KOPT-K1 (cell line): ENCODE measurements at regions not wholly inside any gene's neighbourhood (a gene's known extent, or its start where the extent isn't known, plus 50 kb on each side); places are given as distances from the start of the nearest gene placed in this dataset.

Experiments
- H3K27ac ChIP-seq: fragments of 200-600 bp; sonication (generic); 2 replicates; pipeline ENCODE4 v1.5.1; 2016; ENCODE audit warnings: antibody characterized with exemption, mild to moderate bottlenecking, low read depth, low read length; ENCODE audit not compliant: poor library complexity, severe bottlenecking
- H3K36me3 ChIP-seq: fragments of 200-600 bp; sonication (generic); 2 replicates; pipeline ENCODE4 v1.5.1; 2017; ENCODE audit warnings: antibody characterized with exemption, mild to moderate bottlenecking, low read length, moderate library complexity; ENCODE audit not compliant: insufficient read depth
- H3K9me3 ChIP-seq: fragments of 200-600 bp; sonication (generic); 2 replicates; pipeline ENCODE4 v1.5.1; 2017; ENCODE audit warnings: antibody characterized with exemption, low read length, mild to moderate bottlenecking; ENCODE audit not compliant: insufficient read depth, poor library complexity, severe bottlenecking

GRCh38 chr18:39969803-39970494 is 1985.1 kb upstream of the PIK3C3 start:
- no peaks in the 10 kb centered on the region for H3K9me3 ChIP-seq
- no peak overlapping the region for H3K27ac ChIP-seq
- H3K36me3 ChIP-seq: no peaks in the 10 kb centered on the region

DNA sequence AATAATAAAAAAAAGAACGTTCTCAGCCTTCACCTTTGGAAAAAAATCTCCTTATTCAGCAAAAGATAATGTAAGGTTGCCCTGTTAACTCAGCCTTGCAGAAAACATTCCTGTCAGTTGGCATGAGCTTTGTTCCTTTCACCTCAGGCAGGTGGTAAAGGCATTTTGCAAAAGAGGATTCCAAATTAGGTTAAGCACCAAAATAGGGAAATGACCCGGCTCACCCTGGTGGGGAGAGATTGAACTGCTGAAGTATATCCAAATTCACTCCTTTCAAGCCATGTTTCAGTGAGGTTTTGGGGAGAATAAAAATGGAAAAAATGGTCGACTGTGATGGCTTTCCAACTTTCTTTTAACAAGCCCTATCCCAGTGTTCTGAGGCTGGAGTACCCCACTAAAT is 1988.8 kb upstream of the PIK3C3 start:
- H3K9me3 ChIP-seq: no peaks in the 10 kb centered on the region
- H3K27ac ChIP-seq: no peak overlapping the region
- H3K36me3 ChIP-seq: no peaks in the 10 kb centered on the region

DNA sequence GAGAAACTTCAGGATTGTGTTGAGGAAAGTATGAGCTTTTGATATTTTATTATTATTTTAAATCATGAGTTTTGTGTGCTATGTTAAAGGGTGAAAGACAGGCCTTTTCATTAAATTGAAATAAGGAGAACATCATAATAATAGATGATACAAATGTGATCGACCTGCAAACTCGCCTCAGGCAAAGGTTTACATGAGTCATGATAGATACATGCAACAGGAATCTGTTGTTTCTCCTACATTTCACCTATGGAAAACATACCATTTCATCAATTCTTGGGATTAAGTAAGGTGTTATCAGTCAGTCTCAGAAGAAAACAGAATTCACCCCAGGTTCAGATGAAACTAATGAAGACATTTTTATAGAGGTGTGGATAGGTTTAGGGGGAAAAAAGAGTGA is 1992.5 kb upstream of the PIK3C3 start:
- H3K27ac ChIP-seq: no peak overlapping the region
- H3K36me3 ChIP-seq: no peaks in the 10 kb centered on the region
- no peaks in the 10 kb centered on the region for H3K9me3 ChIP-seq

DNA sequence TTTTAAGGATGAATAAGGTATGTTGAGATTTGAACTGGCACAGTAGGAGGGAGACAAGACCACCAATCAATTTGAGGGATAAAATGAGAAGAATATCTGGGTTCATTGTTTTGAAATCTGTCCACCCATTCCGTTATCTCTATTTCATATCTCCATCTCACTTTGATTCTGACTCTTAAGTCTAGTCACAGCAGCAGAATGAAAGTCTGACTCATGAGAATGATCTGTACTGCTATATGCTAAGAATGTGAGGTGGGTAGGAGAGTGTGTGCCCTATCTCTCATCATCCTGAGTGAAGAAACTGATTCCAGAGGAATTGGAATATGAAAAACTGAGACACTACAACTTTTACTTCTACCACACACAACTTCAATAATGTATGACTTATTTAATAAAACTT is 1994.5 kb upstream of the PIK3C3 start:
- Histone ChIP-seq H3K9me3 (no peaks in the 10 kb centered on the region), H3K27ac (no peak overlapping the region), H3K36me3 (no peaks in the 10 kb centered on the region)

DNA sequence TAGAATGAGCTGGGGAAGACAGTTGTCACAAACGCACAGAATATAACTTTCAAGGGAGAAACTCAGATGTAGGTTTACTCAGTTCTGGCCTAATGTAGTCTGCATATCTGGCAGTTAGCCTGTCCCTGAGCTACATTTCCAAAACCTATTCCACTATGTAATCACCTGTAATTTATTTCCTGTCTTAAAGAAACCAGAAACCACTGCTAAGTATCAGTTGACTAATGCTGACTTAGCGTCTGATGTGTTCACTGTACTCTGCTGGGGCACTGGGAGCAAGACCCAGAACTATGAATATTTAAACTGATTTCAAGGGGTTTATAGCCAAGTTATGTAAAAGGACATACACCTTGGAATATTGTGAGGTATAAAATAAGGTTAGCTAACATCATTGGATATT is 1995.2 kb upstream of the PIK3C3 start:
- Histone ChIP-seq H3K36me3 (no peaks in the 10 kb centered on the region), H3K27ac (no peak overlapping the region), H3K9me3 (no peaks in the 10 kb centered on the region)

DNA sequence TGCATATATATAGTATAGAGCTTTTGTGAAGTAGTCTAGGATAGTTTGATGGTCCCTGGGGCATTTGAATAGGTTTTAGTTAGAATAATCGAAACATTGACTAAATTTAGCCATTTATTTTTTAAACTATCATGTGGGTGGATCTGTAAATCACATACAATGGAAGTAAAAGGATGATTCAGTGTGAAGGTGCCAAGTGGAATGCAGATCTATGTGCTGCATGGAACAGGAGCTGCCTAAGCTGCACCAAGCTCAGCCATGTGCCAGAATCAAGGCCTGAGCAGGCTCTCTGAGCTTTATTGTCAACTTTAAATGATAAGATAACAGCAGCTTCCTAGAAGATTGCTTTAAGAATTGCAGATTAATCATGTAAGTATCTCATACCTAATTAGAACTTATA is 1996.2 kb upstream of the PIK3C3 start:
- H3K36me3 ChIP-seq: no peaks in the 10 kb centered on the region
- H3K27ac ChIP-seq: no peak overlapping the region
- no peaks in the 10 kb centered on the region for H3K9me3 ChIP-seq

- Histone ChIP-seq H3K36me3 (no peaks in the 10 kb centered on the region), H3K27ac (no peak overlapping the region), H3K9me3 (no peaks in the 10 kb centered on the region)
Observed at GRCh38 chr18:39952816-39953215, 2002.2 kb upstream of the PIK3C3 start.

- Histone ChIP-seq H3K9me3 (no peaks in the 10 kb centered on the region), H3K27ac (no peak overlapping the region), H3K36me3 (no peaks in the 10 kb centered on the region)
Observed at GRCh38 chr18:39951142-39951720, 2003.8 kb upstream of the PIK3C3 start.

DNA sequence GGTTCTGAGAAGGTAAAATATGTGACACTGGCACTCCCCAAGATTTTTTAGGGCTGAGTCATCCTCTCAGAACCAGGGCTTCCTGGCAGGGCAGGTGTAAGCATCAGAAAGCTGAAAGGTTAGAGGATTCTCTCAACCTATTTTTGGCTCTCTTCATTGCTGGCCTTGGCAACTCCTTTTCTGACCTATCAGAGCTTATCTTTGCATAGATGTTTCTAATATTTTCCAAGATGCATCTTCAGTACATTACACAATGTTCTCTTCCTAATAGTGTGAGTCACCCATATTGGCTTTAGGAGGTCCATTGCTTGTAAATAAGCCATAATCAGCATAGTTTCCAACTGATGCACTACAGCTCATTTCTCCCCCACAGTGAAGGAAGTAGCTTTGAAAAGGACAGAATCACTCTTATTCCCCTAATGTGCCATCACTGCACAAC is 2008.4 kb upstream of the PIK3C3 start:
- H3K27ac ChIP-seq: no peak overlapping the region

DNA sequence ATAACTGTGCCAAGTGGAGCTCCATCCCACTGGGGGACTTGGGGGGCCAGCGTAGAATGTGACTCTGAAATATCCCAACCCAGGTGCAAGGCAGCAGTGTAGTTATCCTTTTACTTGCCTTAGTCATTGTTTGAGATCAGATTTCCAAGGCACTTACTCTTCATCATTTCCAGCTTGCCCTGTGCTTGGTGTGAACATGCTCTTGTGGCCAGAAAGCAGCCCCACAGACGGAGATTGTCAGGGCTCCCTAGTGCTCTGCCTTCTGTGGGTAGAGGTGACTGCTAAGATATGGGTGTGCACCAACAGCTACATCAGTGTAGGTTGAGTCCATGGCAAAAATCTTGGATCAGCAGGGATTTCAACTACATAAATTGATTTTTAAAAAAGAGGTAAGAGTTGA is 2010.0 kb upstream of the PIK3C3 start:
- no peaks in the 10 kb centered on the region for H3K36me3 ChIP-seq
- H3K9me3 ChIP-seq: no peaks in the 10 kb centered on the region

More for the DNA sequence above, 2008.4 kb upstream of the PIK3C3 start:
- Histone ChIP-seq H3K36me3 (no peaks in the 10 kb centered on the region), H3K9me3 (no peaks in the 10 kb centered on the region)

GRCh38 chr18:39942702-39943101 is 2012.3 kb upstream of the PIK3C3 start:
- no peaks in the 10 kb centered on the region for H3K36me3 ChIP-seq

More for the DNA sequence above, 2010.0 kb upstream of the PIK3C3 start:
- H3K27ac ChIP-seq: no peak overlapping the region

DNA sequence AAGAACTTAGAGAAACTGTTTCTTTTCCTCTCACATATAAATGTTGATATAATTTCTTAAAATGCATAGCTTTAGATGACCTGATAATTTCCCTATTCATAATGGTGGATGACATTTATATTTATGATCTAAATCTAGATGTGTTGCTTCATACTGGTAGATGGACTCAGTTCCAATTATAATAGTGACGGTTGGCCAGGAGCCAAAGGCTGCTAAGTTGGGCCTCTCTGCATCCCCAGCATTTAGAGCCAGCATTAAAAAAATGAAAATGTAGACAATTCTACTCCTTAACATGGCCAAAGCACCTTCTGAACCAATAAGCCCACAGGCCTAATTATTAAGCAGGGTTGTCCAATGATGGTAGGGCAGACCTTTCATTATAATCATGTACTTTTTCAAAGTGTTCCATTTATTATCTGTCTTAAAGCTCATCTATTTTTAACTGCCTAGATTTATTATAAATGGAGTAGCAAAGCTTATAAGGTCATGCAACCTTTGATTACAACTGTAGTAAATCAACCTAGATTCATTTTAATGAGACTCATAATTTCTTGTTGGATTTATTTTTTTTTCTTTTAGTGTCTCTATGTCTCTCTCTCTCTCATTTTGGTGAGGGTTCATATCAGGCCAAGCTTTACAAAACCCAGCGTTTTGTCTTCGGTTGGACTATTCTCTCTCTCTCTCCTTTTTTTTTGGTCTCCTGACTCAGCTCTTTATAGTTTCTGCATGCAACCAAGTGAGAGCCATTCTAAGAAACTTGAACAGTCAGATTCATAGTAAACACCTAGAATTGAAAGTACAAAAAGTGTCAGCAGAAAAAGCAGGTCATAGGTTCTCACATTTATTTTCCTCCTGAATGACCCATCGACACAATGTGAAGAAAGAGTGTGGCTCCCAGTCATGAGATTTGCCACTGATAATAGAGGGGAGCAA is 2016.1 kb upstream of the PIK3C3 start:
- no peak overlapping the region for H3K27ac ChIP-seq
- no peaks in the 10 kb centered on the region for H3K9me3 ChIP-seq
- no peaks in the 10 kb centered on the region for H3K36me3 ChIP-seq

More at GRCh38 chr18:39942702-39943101, 2012.3 kb upstream of the PIK3C3 start:
- no peak overlapping the region for H3K27ac ChIP-seq
- H3K9me3 ChIP-seq: no peaks in the 10 kb centered on the region

GRCh38 chr18:39935598-39935997 is 2019.4 kb upstream of the PIK3C3 start:
- H3K36me3 ChIP-seq: no peaks in the 10 kb centered on the region
- H3K27ac ChIP-seq: no peak overlapping the region
- H3K9me3 ChIP-seq: no peaks in the 10 kb centered on the region

DNA sequence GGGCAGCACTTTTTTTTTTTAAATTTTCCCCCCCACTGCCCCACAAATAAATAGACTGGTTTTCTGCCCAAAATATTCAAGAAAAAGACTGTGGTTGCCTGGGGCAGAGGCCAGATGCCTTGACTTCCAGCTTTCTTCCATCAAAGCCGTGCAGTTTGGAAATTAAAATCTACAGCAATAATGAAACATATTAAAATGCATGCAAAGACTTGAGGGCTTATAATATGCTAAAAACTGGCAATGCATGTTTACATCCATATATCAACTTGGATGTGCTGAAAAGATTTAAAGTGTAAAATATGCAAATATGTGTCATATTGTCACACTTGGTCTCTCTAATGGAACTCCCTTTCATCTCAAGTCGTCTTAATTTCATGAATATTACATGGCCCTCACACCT is 2036.2 kb upstream of the PIK3C3 start:
- Histone ChIP-seq H3K9me3 (no peaks in the 10 kb centered on the region), H3K36me3 (no peaks in the 10 kb centered on the region), H3K27ac (no peak overlapping the region)

- Histone ChIP-seq H3K27ac (no peak overlapping the region), H3K9me3 (no peaks in the 10 kb centered on the region), H3K36me3 (no peaks in the 10 kb centered on the region)
Observed at GRCh38 chr18:39913672-39914366, 2041.2 kb upstream of the PIK3C3 start.
